Naive thymus-derived CD4-positive, alpha-beta T cell (primary cell): ENCODE measurements at regions not wholly inside any gene's neighbourhood (a gene's known extent, or its start where the extent isn't known, plus 50 kb on each side); places are given as distances from the start of the nearest gene placed in this dataset.

Experiments
- ATAC-seq: fragments of 150-1000 bp; cut with Tn5 transposase; 2 replicates; pipeline ENCODE4 v1.10.0; 2021; ENCODE audit warnings: mild to moderate bottlenecking, moderate library complexity
- CTCF ChIA-PET: fragments of 350-600 bp; sonication (Branson Sonifier 250); formaldehyde crosslinking; loops from one replicate; lab custom pipeline; 2021; ENCODE audit warnings: antibody characterized with exemption; lab: Charles Lee
- POLR2A ChIA-PET: fragments of 350-600 bp; sonication (Branson Sonifier 250); formaldehyde crosslinking; loops from one replicate; lab custom pipeline; 2021; ENCODE audit warnings: antibody characterized with exemption, inconsistent platforms; lab: Charles Lee
- DNase-seq, 9 donors: peaks; one replicate each; pipeline versions ENCODE4 v3.0.0 to v3.0.0-alpha.2; 2020 to 2022; ENCODE audit warnings: mixed read lengths in 1 of 9
- H3K27ac ChIP-seq: one replicate; pipeline ENCODE4 v1.7.0; 2013; ENCODE audit warnings: mild to moderate bottlenecking, low read depth, low read length, moderate library complexity
- H3K27me3 ChIP-seq, 2 donors: one replicate each; pipeline ENCODE4 v1.7.0; 2013; ENCODE audit warnings: low read length in 2 of 2, mild to moderate bottlenecking in 2 of 2, moderate library complexity in 2 of 2; ENCODE audit not compliant: control insufficient read depth in 2 of 2, insufficient read depth in 2 of 2
- H3K36me3 ChIP-seq, 3 experiments: 1 replicate in 2 of 3; 2 replicates in 1 of 3; pipeline ENCODE4 v1.7.0; 2013; ENCODE audit warnings: low read length in 3 of 3, mild to moderate bottlenecking in 3 of 3, moderate library complexity in 1 of 3; ENCODE audit not compliant: insufficient read depth in 3 of 3, control insufficient read depth in 2 of 3
- H3K4me1 ChIP-seq, 2 donors: one replicate each; pipeline ENCODE4 v1.7.0; 2013; ENCODE audit warnings: low read length in 2 of 2, mild to moderate bottlenecking in 2 of 2, moderate library complexity in 1 of 2; ENCODE audit not compliant: control insufficient read depth in 2 of 2, insufficient read depth in 2 of 2
- H3K4me3 ChIP-seq: 2 replicates; pipeline ENCODE4 v1.7.0; 2013; ENCODE audit warnings: mild to moderate bottlenecking, low read length
- H3K9me3 ChIP-seq, 3 experiments: 1 replicate in 2 of 3; 2 replicates in 1 of 3; pipeline ENCODE4 v1.7.0; 2013; ENCODE audit warnings: low read length in 3 of 3; ENCODE audit not compliant: control insufficient read depth in 2 of 3
- H3K27ac Mint-ChIP-seq, 9 donors: one replicate each; pipeline ENCODE4 v1.8.0; 2020 to 2022; ENCODE audit warnings: mixed read lengths in 9 of 9, mild to moderate bottlenecking in 8 of 9, moderate library complexity in 5 of 9, inconsistent platforms in 2 of 9
- H3K27me3 Mint-ChIP-seq, 5 donors: one replicate each; pipeline ENCODE4 v1.8.0; 2021 to 2022; ENCODE audit warnings: mixed read lengths in 5 of 5, mild to moderate bottlenecking in 1 of 5
- H3K36me3 Mint-ChIP-seq, 5 donors: one replicate each; pipeline ENCODE4 v1.8.0; 2020 to 2022; ENCODE audit warnings: mixed read lengths in 5 of 5, mild to moderate bottlenecking in 3 of 5, inconsistent platforms in 1 of 5
- H3K4me1 Mint-ChIP-seq, 7 donors: one replicate each; pipeline ENCODE4 v1.8.0; 2020 to 2022; ENCODE audit warnings: mixed read lengths in 7 of 7, mild to moderate bottlenecking in 3 of 7, inconsistent platforms in 1 of 7
- H3K4me3 Mint-ChIP-seq, 10 donors: one replicate each; pipeline ENCODE4 v1.8.0; 2020 to 2022; ENCODE audit warnings: mild to moderate bottlenecking in 10 of 10, mixed read lengths in 10 of 10, moderate library complexity in 6 of 10, inconsistent platforms in 2 of 10
- H3K9me3 Mint-ChIP-seq, 11 donors: one replicate each; pipeline ENCODE4 v1.8.0; 2020 to 2022; ENCODE audit warnings: mixed read lengths in 11 of 11, mild to moderate bottlenecking in 4 of 11, inconsistent platforms in 1 of 11, moderate library complexity in 1 of 11
- intact Hi-C, 2 donors: fragments of 100-400 bp; cut with micrococcal nuclease; formaldehyde crosslinking; loops; one replicate each; pipeline ENCODE4 v1.15.1; 2023

GRCh38 chr2:122851161-122851560, 1095.7 kb downstream of the TSN start:
- no peaks in the 10 kb centered on the region for H3K27me3 Mint-ChIP-seq
- no peak overlapping the region for H3K4me3 Mint-ChIP-seq
- Histone ChIP-seq H3K4me3 (no peak overlapping the region), H3K9me3 (no peaks in the 10 kb centered on the region), H3K36me3 (no peaks in the 10 kb centered on the region), H3K27ac (no peak overlapping the region), H3K4me1 (no peaks in the 10 kb centered on the region), H3K27me3 (no peaks in the 10 kb centered on the region)
- no peak overlapping the region for H3K27ac Mint-ChIP-seq
- H3K4me1 Mint-ChIP-seq, result peaks cover 0 to 5% (median 0%) of the 10 kb centered on the region in 7 donors
- ChIA-PET CTCF (no interaction called here), POLR2A (no interaction called here)
- DNase-seq (no peak), ATAC-seq (no peak)
- peaks cover 0 to 10% (median 5%) of the 10 kb centered on the region in 11 donors for H3K9me3 Mint-ChIP-seq
- no peaks in the 10 kb centered on the region for H3K36me3 Mint-ChIP-seq
- intact Hi-C loops, result no loop called here

- CTCF ChIA-PET, result no interaction called here
- Histone ChIP-seq H3K4me3 (no peak overlapping the region), H3K36me3 (no peaks in the 10 kb centered on the region), H3K9me3 (no peaks in the 10 kb centered on the region), H3K27me3 (no peaks in the 10 kb centered on the region), H3K27ac (no peak overlapping the region), H3K4me1 (no peaks in the 10 kb centered on the region)
- H3K27ac Mint-ChIP-seq, result no peak overlapping the region
- H3K9me3 Mint-ChIP-seq, result peaks cover 0 to 10% (median 5%) of the 10 kb centered on the region in 11 donors
- no peaks in the 10 kb centered on the region for H3K27me3 Mint-ChIP-seq
- H3K4me3 Mint-ChIP-seq, result no peak overlapping the region
- ATAC-seq (no peak), DNase-seq (no peak)
- POLR2A ChIA-PET, result no interaction called here
- no peaks in the 10 kb centered on the region for H3K36me3 Mint-ChIP-seq
- peaks cover 0 to 5% (median 0%) of the 10 kb centered on the region in 7 donors for H3K4me1 Mint-ChIP-seq
- intact Hi-C loops, result no loop called here
These were observed 1096.6 kb downstream of the TSN start for GRCh38 chr2:122851972-122852531.

- intact Hi-C loops, result no loop called here
- H3K27ac ChIP-seq, result no peak overlapping the region
- H3K4me3 ChIP-seq, result no peak overlapping the region
- H3K4me1 ChIP-seq, result no peaks in the 10 kb centered on the region
- ChIA-PET CTCF (no interaction called here), POLR2A (no interaction called here)
- DNase-seq, result no peak
- peaks cover 0 to 5% (median 0%) of the 10 kb centered on the region in 5 donors for H3K36me3 Mint-ChIP-seq
- H3K27me3 ChIP-seq, result no peaks in the 10 kb centered on the region
- no peak overlapping the region for H3K27ac Mint-ChIP-seq
- ATAC-seq, result no peak
- H3K4me1 Mint-ChIP-seq, result peaks cover 0 to 5% (median 0%) of the 10 kb centered on the region in 7 donors
- peaks cover 4 to 13% (median 11%) of the 10 kb centered on the region in 11 donors for H3K9me3 Mint-ChIP-seq
- no peak overlapping the region for H3K4me3 Mint-ChIP-seq
- no peaks in the 10 kb centered on the region for H3K36me3 ChIP-seq
- no peaks in the 10 kb centered on the region for H3K27me3 Mint-ChIP-seq
- no peaks in the 10 kb centered on the region for H3K9me3 ChIP-seq
These were observed 1101.2 kb downstream of the TSN start for GRCh38 chr2:122856696-122857095.

GRCh38 chr2:122858075-122858702, 1102.7 kb downstream of the TSN start:
- H3K27me3 Mint-ChIP-seq, result no peaks in the 10 kb centered on the region
- POLR2A ChIA-PET, result no interaction called here
- ATAC-seq, result no peak

GRCh38 chr2:122858813-122859212, 1103.4 kb downstream of the TSN start:
- no peaks in the 10 kb centered on the region for H3K27me3 ChIP-seq
- CTCF ChIA-PET, result no interaction called here
- H3K27ac ChIP-seq, result no peak overlapping the region
- H3K4me1 ChIP-seq, result no peaks in the 10 kb centered on the region
- H3K36me3 Mint-ChIP-seq, result peaks cover 0 to 5% (median 0%) of the 10 kb centered on the region in 5 donors
- no peak for DNase-seq
- H3K4me3 ChIP-seq, result no peak overlapping the region
- H3K4me1 Mint-ChIP-seq, result no peaks in the 10 kb centered on the region
- no peaks in the 10 kb centered on the region for H3K9me3 ChIP-seq
- no peaks in the 10 kb centered on the region for H3K27me3 Mint-ChIP-seq
- H3K9me3 Mint-ChIP-seq, result peaks cover 4 to 17% (median 9%) of the 10 kb centered on the region in 11 donors
- H3K4me3 Mint-ChIP-seq, result no peak overlapping the region
- no peaks in the 10 kb centered on the region for H3K36me3 ChIP-seq
- ATAC-seq, result peak; percentile 57
- H3K27ac Mint-ChIP-seq, result no peak overlapping the region
- intact Hi-C loops, result no loop called here
- POLR2A ChIA-PET, result no interaction called here

More at GRCh38 chr2:122858075-122858702, 1102.7 kb downstream of the TSN start:
- DNase-seq, result no peak
- no peaks in the 10 kb centered on the region for H3K4me1 ChIP-seq
- Mint-ChIP-seq H3K4me1 (no peaks in the 10 kb centered on the region), H3K27ac (no peak overlapping the region), H3K4me3 (no peak overlapping the region), H3K36me3 (peaks cover 0 to 5% (median 0%) of the 10 kb centered on the region in 5 donors), H3K9me3 (peaks cover 6 to 14% (median 11%) of the 10 kb centered on the region in 11 donors)
- H3K36me3 ChIP-seq, result no peaks in the 10 kb centered on the region
- no peak overlapping the region for H3K4me3 ChIP-seq
- no peak overlapping the region for H3K27ac ChIP-seq
- no peaks in the 10 kb centered on the region for H3K27me3 ChIP-seq
- no peaks in the 10 kb centered on the region for H3K9me3 ChIP-seq
- CTCF ChIA-PET, result interaction anchor here (0.5 kb wide), 1 partner anchor 13 kb away, joined by 3 read pairs; no protein-coding TSS in a partner anchor
- intact Hi-C loops, result no loop called here

GRCh38 chr2:122859260-122859659, 1103.8 kb downstream of the TSN start:
- no peaks in the 10 kb centered on the region for H3K27me3 ChIP-seq
- peaks cover 0 to 5% (median 0%) of the 10 kb centered on the region in 5 donors for H3K36me3 Mint-ChIP-seq
- H3K36me3 ChIP-seq, result no peaks in the 10 kb centered on the region
- intact Hi-C loops, result no loop called here
- no peak for ATAC-seq
- H3K9me3 Mint-ChIP-seq, result peaks cover 4 to 17% (median 9%) of the 10 kb centered on the region in 11 donors
- no peaks in the 10 kb centered on the region for H3K27me3 Mint-ChIP-seq
- ChIA-PET CTCF (no interaction called here), POLR2A (no interaction called here)
- H3K4me3 ChIP-seq, result no peak overlapping the region
- DNase-seq, result no peak
- H3K9me3 ChIP-seq, result no peaks in the 10 kb centered on the region
- no peak overlapping the region for H3K4me3 Mint-ChIP-seq
- H3K4me1 Mint-ChIP-seq, result no peaks in the 10 kb centered on the region
- H3K27ac ChIP-seq, result no peak overlapping the region
- H3K4me1 ChIP-seq, result no peaks in the 10 kb centered on the region
- H3K27ac Mint-ChIP-seq, result no peak overlapping the region

- H3K36me3 Mint-ChIP-seq, result peaks cover 0 to 5% (median 0%) of the 10 kb centered on the region in 5 donors
- POLR2A ChIA-PET, result no interaction called here
- DNase-seq (no peak), ATAC-seq (no peak)
- no peaks in the 10 kb centered on the region for H3K27me3 Mint-ChIP-seq
- H3K4me1 Mint-ChIP-seq, result peaks cover 0 to 3% (median 0%) of the 10 kb centered on the region in 7 donors
- intact Hi-C loops, result no loop called here
- Histone ChIP-seq H3K9me3 (no peaks in the 10 kb centered on the region), H3K36me3 (no peaks in the 10 kb centered on the region), H3K27ac (no peak overlapping the region), H3K4me3 (no peak overlapping the region), H3K27me3 (no peaks in the 10 kb centered on the region), H3K4me1 (no peaks in the 10 kb centered on the region)
- peaks cover 6 to 33% (median 11%) of the 10 kb centered on the region in 11 donors for H3K9me3 Mint-ChIP-seq
- no peak overlapping the region for H3K4me3 Mint-ChIP-seq
- no peak overlapping the region for H3K27ac Mint-ChIP-seq
- CTCF ChIA-PET, result no interaction called here
These were observed 1108.1 kb downstream of the TSN start for GRCh38 chr2:122863532-122863931.
